K562 (cell line): ENCODE measurements at regions not wholly inside any gene's neighbourhood (a gene's known extent, or its start where the extent isn't known, plus 50 kb on each side); places are given as distances from the start of the nearest gene placed in this dataset.

ENCODE experiments used
- ATAC-seq: fragments of 200-7000 bp; cut with Tn5 transposase; 3 replicates; pipeline ENCODE4 v1.9.1; 2020; ENCODE audit warnings: moderate library complexity
- BruUV-seq: library from RNA; stranded (reverse); fragments of 400-500 nt; replicated peaks from 2 replicates; lab custom pipeline; 2021; lab: Mats Ljungman, UMichigan
- CTCF ChIA-PET: fragments of 300-600 bp; formaldehyde crosslinking; extraction: SDS; loops from one replicate; lab custom pipeline; 2021; ENCODE audit warnings: low intra/inter-chr PET ratio; lab: Yijun Ruan, JAX
- POLR2A ChIA-PET: fragments of 300-600, 350-650 bp; sonication (Branson Sonifier 250); formaldehyde crosslinking; extraction: SDS; loops from one replicate; lab custom pipeline; 2021; ENCODE audit warnings: antibody characterized with exemption, inconsistent platforms; lab: Yijun Ruan, JAX
- DNase-seq, 4 experiments: peaks; one replicate each; pipeline versions ENCODE4 v3.0.0 to v3.0.0-alpha.2; 2011 to 2018; ENCODE audit warnings: low spot score in 3 of 4, mixed read lengths in 3 of 4; ENCODE audit errors: extremely low read depth in 1 of 4
- FAIRE-seq: peaks from 2 replicates; lab custom pipeline; 2011; peaks lifted over from hg19 to GRCh38; lab: Jason Lieb, UNC
- H2AFZ ChIP-seq: 2 replicates; pipeline ENCODE4 v1.6.0; 2011; ENCODE audit warnings: low read depth, low read length, control low read depth, inconsistent platforms
- H3K27ac ChIP-seq: fragments of 200-600 bp; 3 replicates; pipeline ENCODE4 v1.8.0; 2011; ENCODE audit warnings: low read depth, mild to moderate bottlenecking, control low read depth, inconsistent platforms, low read length, moderate library complexity, mixed read lengths; ENCODE audit errors: extremely low read depth
- H3K27me3 ChIP-seq, 2 experiments: fragments of 300-600 bp in 1 of 2; 2 replicates in 1 of 2; 3 replicates in 1 of 2; pipeline versions ENCODE4 v1.6.0 to v1.8.0; 2011; ENCODE audit warnings: inconsistent platforms in 2 of 2, low read length in 2 of 2, mild to moderate bottlenecking in 1 of 2, mixed read lengths in 1 of 2, moderate library complexity in 1 of 2; ENCODE audit not compliant: control insufficient read depth in 2 of 2, insufficient read depth in 2 of 2
- H3K36me3 ChIP-seq: fragments of 300-600 bp; 3 replicates; pipeline ENCODE4 v1.8.0; 2011; ENCODE audit warnings: mild to moderate bottlenecking, low read length, inconsistent platforms; ENCODE audit not compliant: control insufficient read depth, insufficient read depth
- H3K4me1 ChIP-seq, 2 experiments: fragments of 200-600 bp in 1 of 2; replicated peaks in 1 of 2; 2 replicates in 1 of 2; 3 replicates in 1 of 2; pipeline versions ENCODE4 v1.5.1 to v1.8.0; 2011; ENCODE audit warnings: inconsistent platforms in 2 of 2, low read length in 2 of 2, mild to moderate bottlenecking in 1 of 2, mixed read lengths in 1 of 2, moderate library complexity in 1 of 2; ENCODE audit not compliant: control insufficient read depth in 2 of 2, insufficient read depth in 2 of 2
- H3K4me2 ChIP-seq: 2 replicates; pipeline ENCODE4 v1.6.1; 2011; ENCODE audit warnings: low read length, control low read depth, inconsistent platforms, mixed read lengths; ENCODE audit not compliant: insufficient read depth
- H3K4me3 ChIP-seq: fragments of 200-600 bp; sonication (generic), shearing (Covaris generic); 2 replicates; pipeline ENCODE4 v1.5.1; 2016; ENCODE audit warnings: control low read depth, inconsistent platforms
- H3K79me2 ChIP-seq: fragments of 200-600 bp; 3 replicates; pipeline ENCODE4 v1.8.0; 2011; ENCODE audit warnings: low read length, inconsistent platforms; ENCODE audit not compliant: control insufficient read depth, insufficient read depth
- H3K9ac ChIP-seq, 2 experiments: 2 replicates each; pipeline versions ENCODE4 v1.6.0 to v1.6.1; 2011; ENCODE audit warnings: low read depth in 2 of 2, low read length in 2 of 2, control low read depth in 1 of 2, inconsistent platforms in 1 of 2, mild to moderate bottlenecking in 1 of 2, mixed read lengths in 1 of 2; ENCODE audit not compliant: insufficient read depth in 1 of 2
- H3K9me1 ChIP-seq: one replicate; pipeline ENCODE4 v1.6.0; 2011; ENCODE audit warnings: inconsistent platforms, mild to moderate bottlenecking, low read length, moderate library complexity; ENCODE audit not compliant: control insufficient read depth, insufficient read depth
- H3K9me3 ChIP-seq: replicated peaks from 2 replicates; pipeline ENCODE4 v1.5.1; 2011; ENCODE audit warnings: low read depth, low read length, inconsistent platforms; ENCODE audit not compliant: control insufficient read depth, insufficient read depth
- H4K20me1 ChIP-seq: replicated peaks from 2 replicates; pipeline ENCODE4 v1.6.1; 2011; ENCODE audit warnings: low read length, inconsistent platforms, mixed read lengths; ENCODE audit not compliant: control insufficient read depth, insufficient read depth
- CREB5 ChIP-seq: fragments of 250-450 bp; sonication (Bioruptor Pico); IDR thresholded peaks from 2 replicates; pipeline ENCODE4 v1.5.0; 2020; ENCODE audit warnings: mild to moderate bottlenecking
- HNRNPK ChIP-seq: fragments of 200-400 bp; formaldehyde crosslinking; IDR thresholded peaks from one replicate; pipeline ENCODE4 v1.6.1; 2018; ENCODE audit warnings: mild to moderate bottlenecking, low read depth, low read length; ENCODE audit not compliant: poor library complexity, severe bottlenecking
- KAT7 ChIP-seq: sonication (generic); formaldehyde crosslinking; IDR thresholded peaks from 2 replicates; pipeline ENCODE4 v1.8.0; 2022; ENCODE audit warnings: missing genetic modification reagents, mild to moderate bottlenecking, borderline replicate concordance
- MLX ChIP-seq, 2 experiments: fragments of 450-650 bp in 1 of 2; sonication (generic) in 1 of 2; formaldehyde crosslinking; conservative IDR thresholded peaks; 2 replicates each; pipeline versions ENCODE4 v1.4.0 to v1.8.1; 2020 to 2022; ENCODE audit warnings: mild to moderate bottlenecking in 1 of 2, missing genetic modification reagents in 1 of 2
- NONO ChIP-seq, 2 experiments: fragments of 200-400 bp in 1 of 2; fragments of 450-650 bp in 1 of 2; formaldehyde crosslinking in 1 of 2; IDR thresholded peaks; 2 replicates each; pipeline ENCODE4 v1.6.1; 2017; ENCODE audit warnings: low read depth in 2 of 2, mild to moderate bottlenecking in 2 of 2, moderate library complexity in 2 of 2, low read length in 1 of 2
- NRF1 ChIP-seq, 2 experiments: fragments of 450-650 bp; IDR thresholded peaks in 1 of 2; conservative IDR thresholded peaks in 1 of 2; 2 replicates each; pipeline ENCODE4 v1.6.1; 2014; ENCODE audit warnings: mild to moderate bottlenecking in 2 of 2
- RBM17 ChIP-seq: fragments of 200-400 bp; formaldehyde crosslinking; IDR thresholded peaks from 2 replicates; pipeline ENCODE4 v1.6.1; 2017; ENCODE audit warnings: low read depth, mild to moderate bottlenecking, low read length, borderline replicate concordance
- SIX5 ChIP-seq, 2 experiments: IDR thresholded peaks; 2 replicates each; pipeline ENCODE4 v1.6.1; 2011; ENCODE audit warnings: low read length in 2 of 2, borderline replicate concordance in 1 of 2, low read depth in 1 of 2, mild to moderate bottlenecking in 1 of 2, moderate library complexity in 1 of 2; ENCODE audit not compliant: insufficient read depth in 1 of 2
- SNIP1 ChIP-seq: fragments of 450-650 bp; IDR thresholded peaks from 2 replicates; pipeline ENCODE4 v1.7.1; 2017; ENCODE audit warnings: low read depth, mild to moderate bottlenecking
- SRF ChIP-seq, 2 experiments: fragments of 250-450, 450-650 bp in 1 of 2; sonication (Bioruptor Pico) in 1 of 2; sonication (generic) in 1 of 2; formaldehyde crosslinking; IDR thresholded peaks; 2 replicates each; pipeline versions ENCODE4 v1.5.0 to v1.5.1; 2020 to 2022; ENCODE audit warnings: mild to moderate bottlenecking in 1 of 2, missing genetic modification reagents in 1 of 2
- ZC3H4 ChIP-seq: sonication (generic); formaldehyde crosslinking; IDR thresholded peaks from 2 replicates; pipeline ENCODE4 v1.9.0; 2021; ENCODE audit warnings: missing genetic modification reagents, borderline replicate concordance
- ZNF134 ChIP-seq: fragments of 250-450 bp; sonication (Bioruptor Pico); conservative IDR thresholded peaks from 2 replicates; pipeline ENCODE4 v1.4.0; 2020
- ZNF263 ChIP-seq: sonication (generic); formaldehyde crosslinking; IDR thresholded peaks from 2 replicates; pipeline ENCODE4 v1.8.0; 2022; ENCODE audit warnings: mild to moderate bottlenecking, missing genetic modification reagents, borderline replicate concordance
- ZNF77 ChIP-seq: fragments of 250-450 bp; sonication (Bioruptor Pico); IDR thresholded peaks from 2 replicates; pipeline ENCODE4 v1.5.0; 2020
- WGBS: fragments of 100-300 bp; shearing (Covaris generic); methylation state at CpG from one replicate; pipeline ENCODE4 v1.1.6; 2016; ENCODE audit warnings: low coverage, mixed read lengths; ENCODE audit not compliant: insufficient coverage; ENCODE audit errors: missing lambda C conversion rate; 5-methylcytosine and 5-hydroxymethylcytosine counted together
- in situ Hi-C: fragments of 300-500 bp; cut with MboI; formaldehyde crosslinking; loops from 4 replicates; pipeline ENCODE4 v1.15.0; 2018; ENCODE audit warnings: inconsistent platforms, mixed read lengths
- intact Hi-C: fragments of 100-400 bp; cut with micrococcal nuclease; formaldehyde crosslinking; loops from 2 replicates; pipeline ENCODE4 v1.14.2; 2022
- TF ChIP-seq, protein P1 (sequence below): fragments of 450-650 bp; IDR thresholded peaks from 2 replicates; pipeline ENCODE4 v1.6.1; 2016; ENCODE audit warnings: borderline replicate concordance

GRCh38 chr20:7015257-7015656 lies 247.8 kb downstream of the BMP2 start:
- intact Hi-C loops, result no loop called here
- no peak for ATAC-seq
- in situ Hi-C loops, result no loop called here
- TF ChIP-seq SIX5 (IDR thresholded peaks at IDR 0.05; ENCODE audit: borderline replicate concordance in 1 of 2, insufficient read depth in 1 of 2, low read depth in 1 of 2, low read length in 2 of 2) (no peak), ZC3H4 (no peak), SRF (CRISPR knock-in tag; IDR thresholded peaks at IDR 0.05) (no peak), RBM17 (no peak), SNIP1 (no peak), ZNF134 (CRISPR knock-in tag) (no peak), NRF1 (conservative IDR thresholded peaks at IDR 0.05 in 1 of 2, IDR thresholded peaks at IDR 0.05 in 1 of 2) (no peak), ZNF263 (CRISPR knock-in tag) (no peak), CREB5 (CRISPR knock-in tag) (no peak), MLX (CRISPR knock-in tag; conservative IDR thresholded peaks at IDR 0.05) (no peak), KAT7 (CRISPR knock-in tag) (no peak), ZNF77 (no peak), NONO (IDR thresholded peaks at IDR 0.05; ENCODE audit: low read depth in 2 of 2, low read length in 1 of 2) (no peak), HNRNPK (no peak)
- TF ChIP-seq, protein P1, sequence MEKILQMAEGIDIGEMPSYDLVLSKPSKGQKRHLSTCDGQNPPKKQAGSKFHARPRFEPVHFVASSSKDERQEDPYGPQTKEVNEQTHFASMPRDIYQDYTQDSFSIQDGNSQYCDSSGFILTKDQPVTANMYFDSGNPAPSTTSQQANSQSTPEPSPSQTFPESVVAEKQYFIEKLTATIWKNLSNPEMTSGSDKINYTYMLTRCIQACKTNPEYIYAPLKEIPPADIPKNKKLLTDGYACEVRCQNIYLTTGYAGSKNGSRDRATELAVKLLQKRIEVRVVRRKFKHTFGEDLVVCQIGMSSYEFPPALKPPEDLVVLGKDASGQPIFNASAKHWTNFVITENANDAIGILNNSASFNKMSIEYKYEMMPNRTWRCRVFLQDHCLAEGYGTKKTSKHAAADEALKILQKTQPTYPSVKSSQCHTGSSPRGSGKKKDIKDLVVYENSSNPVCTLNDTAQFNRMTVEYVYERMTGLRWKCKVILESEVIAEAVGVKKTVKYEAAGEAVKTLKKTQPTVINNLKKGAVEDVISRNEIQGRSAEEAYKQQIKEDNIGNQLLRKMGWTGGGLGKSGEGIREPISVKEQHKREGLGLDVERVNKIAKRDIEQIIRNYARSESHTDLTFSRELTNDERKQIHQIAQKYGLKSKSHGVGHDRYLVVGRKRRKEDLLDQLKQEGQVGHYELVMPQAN, result no peak
- H3K4me3 ChIP-seq, result no peak overlapping the region
- no peak overlapping the region for H3K9ac ChIP-seq
- BruUV-seq, result no TSS peak
- no peak for FAIRE-seq
- no peaks in the 10 kb centered on the region for H3K36me3 ChIP-seq
- no peaks in the 10 kb centered on the region for H3K79me2 ChIP-seq
- no peaks in the 10 kb centered on the region for H4K20me1 ChIP-seq
- WGBS, result 0% methylated on average over 1 of the region's 1 CpG
- no peaks in the 10 kb centered on the region for H3K27me3 ChIP-seq
- no peaks in the 10 kb centered on the region for H3K9me3 ChIP-seq
- ChIA-PET CTCF (no interaction called here), POLR2A (no interaction called here)
- H3K9me1 ChIP-seq, result no peaks in the 10 kb centered on the region
- no peak for DNase-seq
- H3K4me1 ChIP-seq, result no peaks in the 10 kb centered on the region
- no peak overlapping the region for H3K4me2 ChIP-seq
- no peak overlapping the region for H2AFZ ChIP-seq
- H3K27ac ChIP-seq, result no peak overlapping the region
